Ectodermal cell (in vitro differentiated cells): ENCODE measurements at regions not wholly inside any gene's neighbourhood (a gene's known extent, or its start where the extent isn't known, plus 50 kb on each side); places are given as distances from the start of the nearest gene placed in this dataset.

Experiments
- H3K27ac ChIP-seq: 2 replicates; pipeline ENCODE4 v1.7.0; 2013; ENCODE audit warnings: mild to moderate bottlenecking, low read depth, low read length; ENCODE audit not compliant: insufficient read depth, poor library complexity, severe bottlenecking
- H3K27me3 ChIP-seq: 2 replicates; pipeline ENCODE4 v1.7.0; 2013; ENCODE audit warnings: mild to moderate bottlenecking, low read length; ENCODE audit not compliant: insufficient read depth, control insufficient read depth, poor library complexity, severe bottlenecking
- H3K36me3 ChIP-seq: one replicate; pipeline ENCODE4 v1.7.0; 2013; ENCODE audit warnings: low read length; ENCODE audit not compliant: control insufficient read depth, insufficient read depth
- H3K4me1 ChIP-seq: one replicate; pipeline ENCODE4 v1.7.0; 2013; ENCODE audit warnings: low read length; ENCODE audit not compliant: control insufficient read depth, insufficient read depth
- H3K4me3 ChIP-seq: 2 replicates; pipeline ENCODE4 v1.7.0; 2013; ENCODE audit warnings: low read depth, low read length, control low read depth; ENCODE audit not compliant: insufficient read depth
- H3K9me3 ChIP-seq: 2 replicates; pipeline ENCODE4 v1.7.0; 2013; ENCODE audit warnings: mild to moderate bottlenecking, low read length, moderate library complexity; ENCODE audit not compliant: control insufficient read depth
- WGBS, 2 experiments: methylation state at CpG; one replicate each; pipeline ENCODE4 v1.1.7; 2013; ENCODE audit warnings: missing lambda C conversion rate in 2 of 2; 5-methylcytosine and 5-hydroxymethylcytosine counted together

DNA sequence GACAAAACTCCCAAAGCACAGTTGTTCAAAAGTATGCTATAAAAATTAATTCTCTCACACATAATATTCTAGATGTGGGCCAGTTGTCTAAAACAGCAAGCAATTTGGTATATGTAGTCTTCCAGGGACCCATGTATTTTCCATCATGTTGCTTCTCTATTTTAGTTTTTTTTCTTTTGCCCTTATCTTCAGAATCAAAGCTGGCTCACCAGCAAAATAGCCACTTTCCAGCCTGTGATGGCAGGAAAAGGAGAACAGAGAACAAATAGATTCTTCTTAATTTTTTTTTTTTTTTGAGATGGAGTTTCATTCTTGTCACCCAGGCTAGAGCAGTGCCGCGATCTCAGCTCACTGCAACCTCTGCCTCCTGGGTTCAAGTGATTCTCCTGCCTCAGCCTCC lies 680.8 kb upstream of the TENM3 start:
- Histone ChIP-seq H3K27ac (no peak overlapping the region), H3K4me3 (no peak overlapping the region), H3K27me3 (no peaks in the 10 kb centered on the region), H3K9me3 (no peaks in the 10 kb centered on the region), H3K4me1 (no peaks in the 10 kb centered on the region), H3K36me3 (no peaks in the 10 kb centered on the region)
- WGBS, 2 experiments = 88 to 100% methylated on average over 2 of the region's 2 CpGs

- Histone ChIP-seq H3K4me3 (no peak overlapping the region), H3K27me3 (no peaks in the 10 kb centered on the region), H3K27ac (no peak overlapping the region), H3K4me1 (no peaks in the 10 kb centered on the region), H3K36me3 (no peaks in the 10 kb centered on the region), H3K9me3 (no peaks in the 10 kb centered on the region)
- 83 to 84% methylated on average over 5 of the region's 6 CpGs for WGBS, 2 experiments
Measured at GRCh38 chr4:181564625-181565024, 678.6 kb upstream of the TENM3 start.

DNA sequence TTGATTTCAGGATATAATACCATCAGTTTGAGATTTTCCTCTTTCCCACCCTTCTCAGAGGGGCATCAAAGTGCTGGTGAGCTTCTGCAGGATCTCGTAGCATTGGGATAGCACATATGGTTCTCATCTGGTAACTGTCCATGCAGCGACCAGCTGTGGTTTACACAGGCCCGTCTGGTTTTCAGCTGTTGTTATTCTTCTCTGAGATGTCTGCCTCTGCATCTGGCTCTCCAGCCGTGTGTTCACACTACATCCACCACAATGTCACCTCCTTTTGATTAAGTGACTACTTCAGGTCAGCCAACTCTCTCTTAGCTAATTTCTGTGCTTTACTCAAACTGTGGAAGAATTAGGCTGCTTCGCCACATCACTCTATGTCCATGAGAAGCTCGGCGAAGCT lies 676.7 kb upstream of the TENM3 start:
- Histone ChIP-seq H3K4me3 (no peak overlapping the region), H3K4me1 (no peaks in the 10 kb centered on the region), H3K27ac (no peak overlapping the region), H3K36me3 (no peaks in the 10 kb centered on the region), H3K9me3 (no peaks in the 10 kb centered on the region), H3K27me3 (no peaks in the 10 kb centered on the region)
- WGBS, 2 experiments = 90% methylated on average over 7 of the region's 7 CpGs

DNA sequence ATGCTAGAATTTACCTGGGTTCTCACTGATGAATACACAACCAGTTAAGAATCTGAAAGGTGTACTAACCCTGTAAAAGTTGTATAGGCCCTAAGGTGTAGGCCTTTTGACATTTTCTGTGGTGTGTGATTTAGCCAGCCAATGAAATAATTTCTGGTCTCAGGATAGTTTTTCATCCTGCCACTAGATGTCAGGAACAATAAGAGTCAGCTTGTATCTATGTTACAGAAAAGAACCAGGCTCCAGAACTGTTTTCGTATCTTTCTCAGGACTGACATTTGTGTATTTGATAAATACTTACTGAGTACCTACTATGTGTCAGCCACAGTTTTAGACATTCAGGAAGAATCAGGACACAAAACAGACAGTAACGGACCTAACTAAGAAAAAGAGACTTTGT lies 673.6 kb upstream of the TENM3 start:
- Histone ChIP-seq H3K4me1 (no peaks in the 10 kb centered on the region), H3K9me3 (no peaks in the 10 kb centered on the region), H3K27me3 (no peaks in the 10 kb centered on the region), H3K36me3 (no peaks in the 10 kb centered on the region), H3K27ac (no peak overlapping the region), H3K4me3 (no peak overlapping the region)
- 92 to 100% methylated on average over 2 of the region's 2 CpGs for WGBS, 2 experiments

DNA sequence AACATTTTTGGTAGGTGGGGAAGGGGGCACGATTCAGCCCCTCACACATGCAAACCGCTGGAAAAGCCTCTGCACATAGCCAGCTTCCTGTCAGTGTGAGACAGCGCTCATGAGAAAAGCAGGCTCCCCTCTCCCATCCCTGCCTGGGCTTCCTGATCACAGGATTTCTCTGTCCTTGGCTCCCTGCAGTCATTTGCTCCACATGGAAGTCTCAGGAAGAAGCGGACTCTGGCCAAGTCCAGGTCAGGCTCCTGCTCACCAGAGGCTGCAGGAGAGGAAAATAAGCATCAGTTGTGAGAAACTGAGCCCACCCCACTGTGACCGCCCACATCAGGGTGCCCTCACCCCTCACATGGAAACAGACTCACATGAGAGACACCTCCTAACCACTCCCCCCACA lies 664.3 kb upstream of the TENM3 start:
- WGBS, 2 experiments = 82 to 83% methylated on average over 5 of the region's 5 CpGs
- no peaks in the 10 kb centered on the region for H3K27me3 ChIP-seq
- H3K4me3 ChIP-seq = no peak overlapping the region
- no peaks in the 10 kb centered on the region for H3K4me1 ChIP-seq
- H3K9me3 ChIP-seq = no peaks in the 10 kb centered on the region
- H3K27ac ChIP-seq = no peak overlapping the region
- H3K36me3 ChIP-seq = no peaks in the 10 kb centered on the region

- Histone ChIP-seq H3K27ac (no peak overlapping the region), H3K27me3 (no peaks in the 10 kb centered on the region), H3K36me3 (no peaks in the 10 kb centered on the region), H3K9me3 (no peaks in the 10 kb centered on the region), H3K4me1 (no peaks in the 10 kb centered on the region), H3K4me3 (no peak overlapping the region)
- 90 to 96% methylated on average over 2 of the region's 2 CpGs for WGBS, 2 experiments
Measured at GRCh38 chr4:181579486-181579885, 663.7 kb upstream of the TENM3 start.

- H3K36me3 ChIP-seq = no peaks in the 10 kb centered on the region
Measured at GRCh38 chr4:181581983-181582382, 661.2 kb upstream of the TENM3 start.

DNA sequence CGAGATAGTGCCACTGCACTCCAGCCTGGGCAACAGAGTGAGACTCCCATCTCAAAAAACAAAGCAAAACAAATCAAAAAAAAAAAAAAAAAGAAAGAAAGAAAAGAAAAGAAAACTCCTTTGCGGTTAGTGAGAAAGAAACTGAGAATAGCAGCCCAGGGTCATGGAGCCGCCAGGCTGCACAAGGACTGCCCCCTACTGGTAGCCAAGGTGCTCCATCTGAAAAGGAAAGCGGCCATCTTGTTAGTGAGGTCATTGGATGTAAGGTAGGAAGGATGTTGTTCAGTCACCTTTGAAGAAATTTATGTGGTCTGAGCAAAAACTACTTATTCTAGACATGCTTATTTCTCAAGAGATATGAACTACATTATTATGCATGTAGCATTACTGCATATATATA lies 660.6 kb upstream of the TENM3 start:
- Histone ChIP-seq H3K4me1 (no peaks in the 10 kb centered on the region), H3K4me3 (no peak overlapping the region), H3K27me3 (no peaks in the 10 kb centered on the region), H3K9me3 (no peaks in the 10 kb centered on the region), H3K36me3 (no peaks in the 10 kb centered on the region), H3K27ac (no peak overlapping the region)
- 93 to 95% methylated on average over 4 of the region's 4 CpGs for WGBS, 2 experiments

More at GRCh38 chr4:181581983-181582382, 661.2 kb upstream of the TENM3 start:
- Histone ChIP-seq H3K27ac (no peak overlapping the region), H3K4me1 (no peaks in the 10 kb centered on the region), H3K9me3 (no peaks in the 10 kb centered on the region), H3K4me3 (no peak overlapping the region), H3K27me3 (no peaks in the 10 kb centered on the region)
- WGBS, 2 experiments = 88 to 90% methylated on average over 4 of the region's 4 CpGs

DNA sequence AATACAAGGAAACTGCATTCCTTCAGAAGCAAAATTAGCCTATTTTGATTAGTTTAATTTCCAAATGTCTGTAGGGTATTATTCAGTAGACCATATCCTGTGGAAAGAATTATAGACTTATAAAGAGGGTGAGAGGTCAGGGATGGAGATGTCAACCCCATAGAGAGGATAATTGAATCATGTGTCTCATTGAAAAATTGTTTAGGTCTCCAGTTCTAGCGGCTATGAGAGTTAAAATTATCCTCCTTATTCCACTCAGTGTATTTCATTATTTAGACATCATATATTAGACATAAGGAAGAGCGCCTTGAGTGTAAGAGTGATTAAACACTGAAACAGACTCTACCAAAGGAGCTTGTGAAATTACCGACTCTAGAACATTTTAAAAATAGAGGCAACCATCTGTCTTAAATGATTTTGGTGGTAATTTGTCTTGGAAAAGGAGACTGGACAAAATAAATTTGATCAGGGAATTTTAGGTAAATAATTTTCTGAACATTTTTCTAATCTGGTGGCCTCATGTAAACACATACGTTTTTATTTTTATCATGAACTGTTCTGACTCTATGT lies 654.4 kb upstream of the TENM3 start:
- H3K27me3 ChIP-seq = no peaks in the 10 kb centered on the region
- 100% methylated on average over 3 of the region's 4 CpGs for WGBS, 2 experiments
- no peak overlapping the region for H3K4me3 ChIP-seq
- H3K36me3 ChIP-seq = no peaks in the 10 kb centered on the region
- H3K27ac ChIP-seq = no peak overlapping the region
- no peaks in the 10 kb centered on the region for H3K9me3 ChIP-seq
- H3K4me1 ChIP-seq = peaks cover 5% of the 10 kb centered on the region

DNA sequence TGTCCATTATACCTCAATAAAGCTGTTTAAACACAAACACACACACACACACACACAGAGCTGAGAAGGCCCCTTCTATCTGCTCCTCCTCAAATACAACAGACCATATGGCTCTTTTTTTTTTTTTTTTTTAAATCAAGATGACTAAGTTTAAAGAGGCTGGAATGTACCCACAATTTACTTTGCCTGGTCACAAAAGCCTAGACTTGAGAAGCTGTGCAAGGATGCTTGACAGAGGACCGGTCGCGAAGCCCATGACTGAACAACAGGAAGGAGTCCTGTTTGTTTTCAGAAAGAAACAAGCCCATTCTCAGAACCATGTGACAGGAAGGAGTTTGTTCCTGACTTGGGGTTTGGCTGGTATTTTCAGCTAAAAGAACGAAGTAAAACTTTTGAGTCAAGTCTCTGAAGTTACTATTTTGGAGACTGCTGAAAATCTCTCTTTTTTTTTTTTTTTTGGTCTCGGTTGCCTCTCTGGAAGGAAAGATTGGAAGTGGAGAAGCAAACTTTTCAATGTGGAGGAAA lies 650.9 kb upstream of the TENM3 start:
- H3K9me3 ChIP-seq = no peaks in the 10 kb centered on the region
- no peak overlapping the region for H3K27ac ChIP-seq
- no peak overlapping the region for H3K4me3 ChIP-seq
- H3K27me3 ChIP-seq = no peaks in the 10 kb centered on the region
- H3K36me3 ChIP-seq = no peaks in the 10 kb centered on the region
- peaks cover 5% of the 10 kb centered on the region for H3K4me1 ChIP-seq
- WGBS, 2 experiments = 91% methylated on average over 5 of the region's 5 CpGs

GRCh38 chr4:181593703-181594102 lies 649.5 kb upstream of the TENM3 start:
- no peak overlapping the region for H3K27ac ChIP-seq
- peaks cover 5% of the 10 kb centered on the region for H3K4me1 ChIP-seq
- H3K4me3 ChIP-seq = no peak overlapping the region
- H3K9me3 ChIP-seq = no peaks in the 10 kb centered on the region
- H3K27me3 ChIP-seq = no peaks in the 10 kb centered on the region
- no peaks in the 10 kb centered on the region for H3K36me3 ChIP-seq
- WGBS, 2 experiments = 50% methylated on average over 2 of the region's 2 CpGs
